Activated CD4-positive, alpha-beta T cell treated with anti-CD3 and anti-CD28 coated beads, Interleukin-2, Interleukin-6, amounts not matched to agents 100 ng/mL and 50 ng/mL, durations not matched to agents 16 hours and 8 hours (primary cell): ENCODE measurements at regions not wholly inside any gene's neighbourhood (a gene's known extent, or its start where the extent isn't known, plus 50 kb on each side); places are given as distances from the start of the nearest gene placed in this dataset.

Experiments used
- DNase-seq: peaks from one replicate; pipeline ENCODE4 v3.0.0-alpha.2; 2020

- no peak for DNase-seq
Observed at GRCh38 chr4:182969651-182970279, 52.6 kb upstream of the DCTD start.

DNA sequence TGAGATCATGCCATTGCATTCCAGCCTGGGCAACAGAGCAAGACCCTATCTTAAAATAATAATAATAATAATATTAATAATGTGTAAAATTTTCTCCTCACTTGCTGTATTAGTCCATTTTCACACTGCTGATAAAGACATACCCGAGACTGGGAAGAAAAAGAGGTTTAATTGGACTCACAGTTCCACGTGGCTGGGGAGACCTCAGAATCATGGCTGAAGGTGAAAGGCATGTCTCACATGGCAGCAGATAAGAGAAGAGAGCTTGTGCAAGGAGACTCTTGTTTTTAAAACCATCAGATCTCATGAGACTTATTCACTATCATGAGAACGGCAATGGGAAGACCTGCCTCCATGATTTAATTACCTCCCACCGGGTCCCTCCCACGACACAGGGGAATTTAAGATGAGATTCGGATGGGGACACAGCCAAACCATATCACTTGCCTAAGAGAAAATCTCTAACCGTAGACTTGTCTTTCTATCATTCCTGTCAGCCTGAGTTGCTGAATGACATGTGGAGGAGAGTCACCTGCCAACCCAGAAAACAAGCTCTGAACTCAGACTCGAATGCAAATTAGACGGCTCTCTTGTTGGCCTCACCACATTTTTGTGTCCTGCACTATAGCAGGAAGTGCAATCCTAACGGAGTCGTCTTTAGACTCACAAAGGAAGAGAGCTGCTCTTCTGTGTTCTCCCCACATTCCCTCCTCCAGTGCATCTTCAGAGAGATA, 51.9 kb upstream of the DCTD start:
- DNase-seq, result no peak

DNA sequence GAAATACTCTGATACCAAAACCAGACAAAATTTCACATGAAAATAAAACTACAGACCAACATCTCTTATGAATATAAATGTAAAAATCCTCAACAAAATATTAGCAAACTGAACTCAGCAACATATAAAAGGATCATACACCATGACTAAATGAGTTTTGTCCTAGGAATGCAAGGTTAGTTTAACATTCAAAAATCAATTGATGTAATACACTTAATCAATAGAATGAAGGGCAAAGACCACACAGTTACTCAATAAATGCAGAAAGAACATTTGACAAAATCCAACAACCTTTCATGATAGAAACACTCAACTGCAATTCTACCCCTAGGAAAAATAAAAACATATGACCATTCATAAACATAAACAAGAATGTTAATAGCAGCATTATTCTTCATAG, 50.2 kb upstream of the DCTD start:
- no peak for DNase-seq
